ENCODE measurements at regions not wholly inside any gene's neighbourhood (a gene's known extent, or its start where the extent isn't known, plus 50 kb on each side); places are given as distances from the start of the nearest gene placed in this dataset.
"Not testable (repeated sequence)": the region's sequence is repeated elsewhere in the genome, so short reads cannot be mapped to it uniquely, and the experiment has no call there.

- H3K9me3 ChIP-seq (replicated peaks; ENCODE audit: control insufficient read depth, insufficient read depth, low read depth, low read length); H3K79me2 ChIP-seq (ENCODE audit: control insufficient read depth, insufficient read depth, low read length); CTCF ChIA-PET (ENCODE audit: low intra/inter-chr PET ratio); H4K20me1 ChIP-seq (replicated peaks; ENCODE audit: control insufficient read depth, insufficient read depth, low read length); in situ Hi-C loops (cut with MboI); intact Hi-C loops (cut with micrococcal nuclease); H3K4me1 ChIP-seq (replicated peaks in 1 of 2; ENCODE audit: control insufficient read depth in 2 of 2, insufficient read depth in 2 of 2, low read length in 2 of 2); BruUV-seq (replicated peaks); H3K36me3 ChIP-seq (ENCODE audit: control insufficient read depth, insufficient read depth, low read length); H3K9ac ChIP-seq (ENCODE audit: insufficient read depth in 1 of 2, low read depth in 2 of 2, low read length in 2 of 2); H3K27ac ChIP-seq (ENCODE audit: extremely low read depth, low read depth, low read length); POLR2A ChIA-PET; H3K9me1 ChIP-seq (ENCODE audit: control insufficient read depth, insufficient read depth, low read length); DNase-seq (ENCODE audit: extremely low read depth in 1 of 4, low spot score in 3 of 4); H3K4me2 ChIP-seq (ENCODE audit: insufficient read depth, low read length); H2AFZ ChIP-seq (ENCODE audit: low read depth, low read length); H3K27me3 ChIP-seq (ENCODE audit: control insufficient read depth in 2 of 2, insufficient read depth in 2 of 2, low read length in 2 of 2); ATAC-seq; H3K4me3 ChIP-seq; FAIRE-seq: not testable (repeated sequence)
- 1% methylated on average over 9 of the region's 9 CpGs for WGBS (ENCODE audit: insufficient coverage, low coverage, missing lambda C conversion rate)
Measured at GRCh38 chr10:29363930-29364329, 75.1 kb downstream of the LYZL1 start.

GRCh38 chr10:29366206-29366605, 77.3 kb downstream of the LYZL1 start:
- H3K9me3 ChIP-seq (replicated peaks; ENCODE audit: control insufficient read depth, insufficient read depth, low read depth, low read length); H3K27ac ChIP-seq (ENCODE audit: extremely low read depth, low read depth, low read length); H3K9me1 ChIP-seq (ENCODE audit: control insufficient read depth, insufficient read depth, low read length); DNase-seq (ENCODE audit: extremely low read depth in 1 of 4, low spot score in 3 of 4); H3K4me3 ChIP-seq; BruUV-seq (replicated peaks); intact Hi-C loops (cut with micrococcal nuclease); POLR2A ChIA-PET; H3K79me2 ChIP-seq (ENCODE audit: control insufficient read depth, insufficient read depth, low read length); ATAC-seq; H3K4me1 ChIP-seq (replicated peaks in 1 of 2; ENCODE audit: control insufficient read depth in 2 of 2, insufficient read depth in 2 of 2, low read length in 2 of 2); H3K36me3 ChIP-seq (ENCODE audit: control insufficient read depth, insufficient read depth, low read length); H3K4me2 ChIP-seq (ENCODE audit: insufficient read depth, low read length); FAIRE-seq; CTCF ChIA-PET (ENCODE audit: low intra/inter-chr PET ratio); H4K20me1 ChIP-seq (replicated peaks; ENCODE audit: control insufficient read depth, insufficient read depth, low read length); in situ Hi-C loops (cut with MboI); H3K9ac ChIP-seq (ENCODE audit: insufficient read depth in 1 of 2, low read depth in 2 of 2, low read length in 2 of 2); H2AFZ ChIP-seq (ENCODE audit: low read depth, low read length): not testable (repeated sequence)
- H3K27me3 ChIP-seq (ENCODE audit: control insufficient read depth in 2 of 2, insufficient read depth in 2 of 2, low read length in 2 of 2), result peaks cover 10 to 17% of the 10 kb centered on the region in 2 experiments; a peak in 4 of 5 replicates
- 30% methylated on average over 22 of the region's 27 CpGs for WGBS (ENCODE audit: insufficient coverage, low coverage, missing lambda C conversion rate)
